Mammary epithelial cell (primary cell): ENCODE measurements at regions not wholly inside any gene's neighbourhood (a gene's known extent, or its start where the extent isn't known, plus 50 kb on each side); places are given as distances from the start of the nearest gene placed in this dataset.

Source experiments
- CTCF ChIP-seq, 2 donors: IDR thresholded peaks in 1 of 2; conservative IDR thresholded peaks in 1 of 2; 2 replicates each; pipeline ENCODE4 v1.5.1; 2011 to 2012; ENCODE audit warnings: inconsistent platforms in 2 of 2, low read length in 2 of 2, mild to moderate bottlenecking in 2 of 2, control low read depth in 1 of 2, low read depth in 1 of 2; ENCODE audit not compliant: insufficient read depth in 1 of 2; ENCODE audit errors: extremely low read depth in 1 of 2
- EZH2 ChIP-seq: IDR thresholded peaks from 2 replicates; pipeline ENCODE4 v1.6.1; 2012; ENCODE audit warnings: low read length, inconsistent platforms, borderline replicate concordance

- TF ChIP-seq CTCF (conservative IDR thresholded peaks at IDR 0.05 in 1 of 2, IDR thresholded peaks at IDR 0.05 in 1 of 2; ENCODE audit: extremely low read depth in 1 of 2, insufficient read depth in 1 of 2, low read depth in 1 of 2, low read length in 2 of 2) (no peak), EZH2 (no peak)
These were observed 614.1 kb upstream of the VRK2 start for GRCh38 chr2:57432528-57432927.
